GM18868 (cell line): ENCODE measurements at regions not wholly inside any gene's neighbourhood (a gene's known extent, or its start where the extent isn't known, plus 50 kb on each side); places are given as distances from the start of the nearest gene placed in this dataset.
A peak's percentile ranks its signal among the peaks of the same experiment; 100 is the strongest.

Experiments
- ATAC-seq: cut with Tn5 transposase; IDR thresholded peaks from one replicate; pipeline ENCODE4 v1.9.1; 2021; ENCODE audit warnings: mild to moderate bottlenecking, moderate library complexity; ENCODE audit not compliant: unreplicated experiment

GRCh38 chr4:14496969-14497368, 505.3 kb upstream of the CPEB2 start:
- no peak for ATAC-seq

- ATAC-seq, result no peak
Observed at GRCh38 chr4:14504162-14504561, 498.1 kb upstream of the CPEB2 start.

- ATAC-seq, result no peak
Observed at GRCh38 chr4:14513471-14513870, 488.8 kb upstream of the CPEB2 start.

- ATAC-seq, result no peak
Observed at GRCh38 chr4:14515556-14515955, 486.7 kb upstream of the CPEB2 start.

GRCh38 chr4:14518136-14518535, 484.1 kb upstream of the CPEB2 start:
- ATAC-seq, result no peak

- no peak for ATAC-seq
Observed at GRCh38 chr4:14520171-14520570, 482.1 kb upstream of the CPEB2 start.

GRCh38 chr4:14524276-14524675, 478.0 kb upstream of the CPEB2 start:
- no peak for ATAC-seq

- no peak for ATAC-seq
Observed at GRCh38 chr4:14528918-14529317, 473.4 kb upstream of the CPEB2 start.

- ATAC-seq, result no peak
Observed at GRCh38 chr4:14529653-14530052, 472.6 kb upstream of the CPEB2 start.

- no peak for ATAC-seq
Observed at GRCh38 chr4:14532436-14532835, 469.8 kb upstream of the CPEB2 start.

GRCh38 chr4:14539246-14539645, 463.0 kb upstream of the CPEB2 start:
- ATAC-seq, result no peak

GRCh38 chr4:14545163-14545562, 457.1 kb upstream of the CPEB2 start:
- no peak for ATAC-seq

GRCh38 chr4:14545807-14546206, 456.5 kb upstream of the CPEB2 start:
- ATAC-seq, result no peak

GRCh38 chr4:14552119-14552518, 450.2 kb upstream of the CPEB2 start:
- no peak for ATAC-seq

- no peak for ATAC-seq
Observed at GRCh38 chr4:14559646-14560045, 442.6 kb upstream of the CPEB2 start.

- no peak for ATAC-seq
Observed at GRCh38 chr4:14560577-14560976, 441.7 kb upstream of the CPEB2 start.

- ATAC-seq, result no peak
Observed at GRCh38 chr4:14562901-14563300, 439.4 kb upstream of the CPEB2 start.

GRCh38 chr4:14564281-14564680, 438.0 kb upstream of the CPEB2 start:
- no peak for ATAC-seq

GRCh38 chr4:14566518-14566917, 435.8 kb upstream of the CPEB2 start:
- ATAC-seq, result peak; percentile 67

GRCh38 chr4:14568351-14568750, 433.9 kb upstream of the CPEB2 start:
- ATAC-seq, result no peak

GRCh38 chr4:14575289-14575688, 427.0 kb upstream of the CPEB2 start:
- no peak for ATAC-seq

- no peak for ATAC-seq
Observed at GRCh38 chr4:14575919-14576318, 426.4 kb upstream of the CPEB2 start.

GRCh38 chr4:14580061-14580460, 422.2 kb upstream of the CPEB2 start:
- ATAC-seq, result no peak

- ATAC-seq, result no peak
Observed at GRCh38 chr4:14581741-14582140, 420.5 kb upstream of the CPEB2 start.
